ENCODE measurements at regions not wholly inside any gene's neighbourhood (a gene's known extent, or its start where the extent isn't known, plus 50 kb on each side); places are given as distances from the start of the nearest gene placed in this dataset.

- Histone ChIP-seq H3K27me3 (ENCODE audit: insufficient read depth, low read depth) (no peaks in the 10 kb centered on the region), H3K9ac (no peak overlapping the region), H4K20me1 (ENCODE audit: insufficient read depth) (no peaks in the 10 kb centered on the region), H3K4me1 (ENCODE audit: low read depth, poor library complexity, severe bottlenecking) (no peaks in the 10 kb centered on the region), H3K4me2 (no peak overlapping the region), H3K36me3 (ENCODE audit: insufficient read depth) (no peaks in the 10 kb centered on the region; the same call in 1 of the 2 replicates), H3K79me2 (ENCODE audit: insufficient read depth, low read depth) (no peaks in the 10 kb centered on the region), H3K4me3 (IDR thresholded peaks at IDR 0.05; ENCODE audit: insufficient read depth, low read depth, low read length) (no peak overlapping the region), H3K27ac (no peak overlapping the region), H2AFZ (ENCODE audit: low read depth) (no peak overlapping the region)
- no peak for TF ChIP-seq CTCF (conservative IDR thresholded peaks at IDR 0.05; ENCODE audit: low read depth, low read length)
These were observed 793.1 kb downstream of the DTWD2 start for GRCh38 chr5:118195211-118195610.

GRCh38 chr5:118193194-118193905 lies 795.0 kb downstream of the DTWD2 start:
- Histone ChIP-seq H2AFZ (ENCODE audit: low read depth) (no peak overlapping the region), H3K4me1 (ENCODE audit: low read depth, poor library complexity, severe bottlenecking) (no peaks in the 10 kb centered on the region), H3K9ac (no peak overlapping the region), H4K20me1 (ENCODE audit: insufficient read depth) (no peaks in the 10 kb centered on the region), H3K27me3 (ENCODE audit: insufficient read depth, low read depth) (no peaks in the 10 kb centered on the region), H3K36me3 (ENCODE audit: insufficient read depth) (no peaks in the 10 kb centered on the region; the same call in 1 of the 2 replicates), H3K27ac (no peak overlapping the region), H3K4me3 (IDR thresholded peaks at IDR 0.05; ENCODE audit: insufficient read depth, low read depth, low read length) (no peak overlapping the region), H3K4me2 (no peak overlapping the region), H3K79me2 (ENCODE audit: insufficient read depth, low read depth) (no peaks in the 10 kb centered on the region)
- TF ChIP-seq CTCF (conservative IDR thresholded peaks at IDR 0.05; ENCODE audit: low read depth, low read length): no peak

GRCh38 chr5:118185018-118185417 lies 803.3 kb downstream of the DTWD2 start:
- no peaks in the 10 kb centered on the region for H3K4me1 ChIP-seq (ENCODE audit: low read depth, poor library complexity, severe bottlenecking)
- no peak overlapping the region for H3K9ac ChIP-seq
- H3K4me2 ChIP-seq: no peak overlapping the region
- no peaks in the 10 kb centered on the region for H4K20me1 ChIP-seq (ENCODE audit: insufficient read depth)
- no peaks in the 10 kb centered on the region for H3K79me2 ChIP-seq (ENCODE audit: insufficient read depth, low read depth)
- TF ChIP-seq CTCF (conservative IDR thresholded peaks at IDR 0.05; ENCODE audit: low read depth, low read length): no peak
- H3K27me3 ChIP-seq (ENCODE audit: insufficient read depth, low read depth): no peaks in the 10 kb centered on the region
- no peak overlapping the region for H3K27ac ChIP-seq
- H2AFZ ChIP-seq (ENCODE audit: low read depth): no peak overlapping the region
- no peak overlapping the region for H3K4me3 ChIP-seq (IDR thresholded peaks at IDR 0.05; ENCODE audit: insufficient read depth, low read depth, low read length)
- H3K36me3 ChIP-seq (ENCODE audit: insufficient read depth): no peaks in the 10 kb centered on the region

- Histone ChIP-seq H3K36me3 (ENCODE audit: insufficient read depth) (no peaks in the 10 kb centered on the region), H3K4me3 (IDR thresholded peaks at IDR 0.05; ENCODE audit: insufficient read depth, low read depth, low read length) (no peak overlapping the region), H3K4me1 (ENCODE audit: low read depth, poor library complexity, severe bottlenecking) (no peaks in the 10 kb centered on the region), H3K79me2 (ENCODE audit: insufficient read depth, low read depth) (no peaks in the 10 kb centered on the region), H3K9ac (no peak overlapping the region), H2AFZ (ENCODE audit: low read depth) (no peak overlapping the region), H3K27me3 (ENCODE audit: insufficient read depth, low read depth) (no peaks in the 10 kb centered on the region), H3K4me2 (no peak overlapping the region), H4K20me1 (ENCODE audit: insufficient read depth) (no peaks in the 10 kb centered on the region), H3K27ac (no peak overlapping the region)
- no peak for TF ChIP-seq CTCF (conservative IDR thresholded peaks at IDR 0.05; ENCODE audit: low read depth, low read length)
These were observed 812.2 kb downstream of the DTWD2 start for GRCh38 chr5:118176146-118176545.

All from KMS-11 (cell line).